GM12865 (cell line): ENCODE measurements at regions not wholly inside any gene's neighbourhood (a gene's known extent, or its start where the extent isn't known, plus 50 kb on each side); places are given as distances from the start of the nearest gene placed in this dataset.

Experiments
- DNase-seq: peaks from one replicate; pipeline ENCODE4 v3.0.0; 2010; ENCODE audit warnings: low read depth
- H3K4me3 ChIP-seq: 2 replicates; pipeline ENCODE4 v1.5.1; 2011; ENCODE audit warnings: mild to moderate bottlenecking, low read depth, low read length, control low read depth
- TF ChIP-seq, protein P1 (sequence below): IDR thresholded peaks from 2 replicates; pipeline ENCODE4 v1.5.1; 2011; ENCODE audit warnings: low read length, control low read depth, low read depth, inconsistent platforms; ENCODE audit not compliant: insufficient read depth; ENCODE audit errors: missing control alignments

DNA sequence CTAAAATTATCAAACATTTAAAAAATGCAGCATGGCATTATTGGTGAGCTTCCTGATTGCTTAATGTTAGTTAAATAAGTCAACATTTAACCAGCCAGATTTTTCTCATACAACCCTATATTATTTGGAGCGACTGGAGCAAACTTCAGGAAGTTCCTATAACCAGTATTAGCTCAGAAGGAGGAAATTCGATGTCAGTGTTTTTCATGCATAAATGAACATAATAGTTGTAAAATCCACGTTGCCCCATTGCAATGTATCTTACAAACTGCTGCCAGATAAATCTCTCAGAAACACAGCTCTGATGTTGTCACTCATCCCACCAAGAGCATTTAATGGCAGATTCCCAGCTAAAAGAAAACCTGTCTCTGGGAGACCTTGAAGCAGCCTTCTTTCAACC, 278.5 kb downstream of the CASP12 start:
- H3K4me3 ChIP-seq: no peak overlapping the region
- DNase-seq: no peak
- TF ChIP-seq, protein P1, sequence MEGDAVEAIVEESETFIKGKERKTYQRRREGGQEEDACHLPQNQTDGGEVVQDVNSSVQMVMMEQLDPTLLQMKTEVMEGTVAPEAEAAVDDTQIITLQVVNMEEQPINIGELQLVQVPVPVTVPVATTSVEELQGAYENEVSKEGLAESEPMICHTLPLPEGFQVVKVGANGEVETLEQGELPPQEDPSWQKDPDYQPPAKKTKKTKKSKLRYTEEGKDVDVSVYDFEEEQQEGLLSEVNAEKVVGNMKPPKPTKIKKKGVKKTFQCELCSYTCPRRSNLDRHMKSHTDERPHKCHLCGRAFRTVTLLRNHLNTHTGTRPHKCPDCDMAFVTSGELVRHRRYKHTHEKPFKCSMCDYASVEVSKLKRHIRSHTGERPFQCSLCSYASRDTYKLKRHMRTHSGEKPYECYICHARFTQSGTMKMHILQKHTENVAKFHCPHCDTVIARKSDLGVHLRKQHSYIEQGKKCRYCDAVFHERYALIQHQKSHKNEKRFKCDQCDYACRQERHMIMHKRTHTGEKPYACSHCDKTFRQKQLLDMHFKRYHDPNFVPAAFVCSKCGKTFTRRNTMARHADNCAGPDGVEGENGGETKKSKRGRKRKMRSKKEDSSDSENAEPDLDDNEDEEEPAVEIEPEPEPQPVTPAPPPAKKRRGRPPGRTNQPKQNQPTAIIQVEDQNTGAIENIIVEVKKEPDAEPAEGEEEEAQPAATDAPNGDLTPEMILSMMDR: no peak

DNA sequence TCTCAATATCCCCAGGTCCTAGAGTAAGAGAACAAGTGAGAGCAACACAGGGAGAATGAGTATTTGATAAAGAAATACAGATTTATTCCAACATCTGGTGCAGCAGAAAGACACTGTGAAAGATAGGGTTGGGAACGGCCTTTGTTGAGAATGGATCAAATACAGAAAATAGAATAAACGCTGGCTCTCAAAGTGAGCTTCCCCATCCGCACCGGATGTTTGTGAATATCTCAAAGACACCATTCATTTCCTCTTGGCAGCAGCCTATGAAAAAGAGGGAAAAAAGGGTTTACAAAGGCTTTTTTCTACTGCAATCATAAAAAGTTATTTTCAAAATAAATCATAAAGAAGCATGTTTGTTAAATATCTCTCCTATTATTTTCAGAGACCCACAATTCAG, 279.3 kb downstream of the CASP12 start:
- DNase-seq: no peak
- TF ChIP-seq, protein P1: no peak
- H3K4me3 ChIP-seq: no peak overlapping the region

DNA sequence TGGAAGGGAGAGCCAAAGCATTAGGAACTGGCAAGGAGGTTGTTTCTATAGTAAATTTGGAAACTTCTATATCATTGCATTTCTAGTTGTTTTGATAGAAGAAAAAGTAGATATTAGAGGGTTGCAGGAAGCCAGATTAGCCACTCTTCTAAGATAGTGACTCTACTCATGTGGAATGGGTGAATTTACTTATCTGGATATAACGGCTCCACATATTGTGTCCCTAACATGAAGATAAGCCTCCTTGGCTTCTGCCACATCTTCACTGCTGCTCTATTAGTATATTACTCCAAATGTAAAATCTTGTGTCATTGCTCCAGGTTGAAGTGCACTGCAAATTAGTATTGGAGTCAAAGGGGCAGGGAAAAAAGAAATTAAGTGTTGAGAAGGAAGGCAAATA, 283.3 kb downstream of the CASP12 start:
- H3K4me3 ChIP-seq: no peak overlapping the region
- no peak for DNase-seq
- TF ChIP-seq, protein P1: no peak

DNA sequence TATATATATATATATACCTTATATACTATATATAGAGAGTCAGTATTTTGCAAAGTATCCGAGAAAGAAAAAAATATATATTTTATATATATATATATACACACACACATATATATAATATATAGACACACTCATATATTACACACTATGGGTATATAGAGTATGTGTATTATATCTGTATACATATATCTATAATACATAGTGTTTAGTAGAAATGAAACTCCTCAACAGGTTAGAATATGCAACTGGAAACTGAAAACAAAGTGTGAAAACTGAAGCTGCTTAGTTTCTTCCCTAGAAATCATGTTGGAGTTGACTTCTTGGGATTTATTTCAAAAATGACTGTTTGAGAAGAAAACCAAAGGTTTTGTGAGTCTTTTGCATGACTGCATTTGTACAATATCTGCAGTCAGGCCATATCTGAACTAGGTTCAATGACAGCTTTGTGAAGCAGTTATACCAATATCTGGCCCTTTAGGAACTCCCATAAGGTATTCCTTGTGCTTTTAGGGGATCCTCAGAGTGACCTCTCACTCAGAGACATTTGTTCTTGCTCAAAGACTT, 284.1 kb downstream of the CASP12 start:
- TF ChIP-seq, protein P1: no peak
- no peak for DNase-seq

DNA sequence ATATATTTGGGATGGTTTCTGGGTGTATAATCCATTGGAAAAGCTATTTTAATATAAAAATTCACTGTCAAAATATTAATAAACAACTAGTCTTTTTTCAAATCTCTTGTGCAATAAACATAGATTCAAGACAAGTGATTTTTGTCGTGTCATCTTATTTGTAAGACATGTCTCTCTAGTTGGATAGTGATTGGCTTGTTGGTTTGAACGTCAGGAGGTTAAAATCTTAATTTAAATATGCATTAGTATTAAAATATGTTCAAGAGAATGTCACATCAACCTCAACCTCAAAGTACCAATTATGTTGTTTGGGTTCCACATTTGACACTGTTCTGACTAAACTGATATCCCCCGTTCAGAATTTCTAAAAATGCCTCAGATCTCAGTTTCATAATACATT, 287.6 kb downstream of the CASP12 start:
- no peak for DNase-seq
- H3K4me3 ChIP-seq: no peak overlapping the region

More for the DNA sequence above, 284.1 kb downstream of the CASP12 start:
- H3K4me3 ChIP-seq: no peak overlapping the region

DNA sequence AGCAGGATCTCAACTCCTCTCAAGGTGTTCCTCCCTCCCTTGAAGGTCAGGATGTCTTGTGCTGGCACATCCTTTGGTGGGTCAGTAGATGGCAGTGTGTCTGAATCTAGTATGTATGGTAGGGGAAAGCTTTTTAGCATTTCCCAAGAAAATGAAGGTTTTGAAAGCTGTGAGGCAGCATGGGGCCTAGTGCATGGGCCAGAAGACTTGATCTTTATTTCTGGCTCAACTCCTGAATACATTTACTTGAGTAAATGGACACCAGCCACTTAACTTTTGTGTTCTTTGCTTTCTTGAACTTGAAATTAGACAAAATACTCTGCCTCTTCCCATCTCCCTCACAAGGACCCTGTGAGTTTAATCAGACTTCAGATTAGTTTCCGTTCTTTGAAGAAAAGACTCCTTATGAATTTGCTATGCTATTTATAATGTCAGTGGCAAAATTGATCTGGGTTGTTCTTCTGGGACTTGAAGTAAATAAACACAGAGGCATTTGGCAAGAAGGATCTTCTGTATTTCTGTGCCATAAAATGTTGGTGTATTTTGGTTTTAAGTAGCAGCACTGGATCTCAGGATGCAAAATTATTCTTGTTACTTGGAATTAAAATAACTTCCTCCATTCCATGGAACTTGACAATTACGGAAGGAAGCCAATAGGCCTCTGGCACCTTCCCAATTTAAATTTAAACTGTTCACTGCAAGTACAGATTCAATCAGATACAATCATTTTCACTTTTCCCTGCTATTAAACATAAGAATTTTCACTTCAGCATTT, 288.8 kb downstream of the CASP12 start:
- H3K4me3 ChIP-seq: no peak overlapping the region
- TF ChIP-seq, protein P1: peak; percentile 61
- DNase-seq: peak; percentile 35

More for the DNA sequence above, 287.6 kb downstream of the CASP12 start:
- TF ChIP-seq, protein P1: no peak
